Posterior vena cava (tissue), 2 donors: ENCODE measurements at regions not wholly inside any gene's neighbourhood (a gene's known extent, or its start where the extent isn't known, plus 50 kb on each side); places are given as distances from the start of the nearest gene placed in this dataset.

Source experiments
- DNase-seq: peaks from one replicate; pipeline ENCODE4 v3.0.0-alpha.2; 2020; ENCODE audit warnings: low spot score
- intact Hi-C, 2 donors: fragments of 100-400 bp; cut with DNase I; formaldehyde crosslinking; loops; one replicate each; pipeline versions ENCODE4 v1.14.1 to v1.14.2; 2022 to 2023
- donor health status: DM: yes; HTN: yes; CAD: no.
- donor health status: DM: yes; HTN: yes; CAD: no.

DNA sequence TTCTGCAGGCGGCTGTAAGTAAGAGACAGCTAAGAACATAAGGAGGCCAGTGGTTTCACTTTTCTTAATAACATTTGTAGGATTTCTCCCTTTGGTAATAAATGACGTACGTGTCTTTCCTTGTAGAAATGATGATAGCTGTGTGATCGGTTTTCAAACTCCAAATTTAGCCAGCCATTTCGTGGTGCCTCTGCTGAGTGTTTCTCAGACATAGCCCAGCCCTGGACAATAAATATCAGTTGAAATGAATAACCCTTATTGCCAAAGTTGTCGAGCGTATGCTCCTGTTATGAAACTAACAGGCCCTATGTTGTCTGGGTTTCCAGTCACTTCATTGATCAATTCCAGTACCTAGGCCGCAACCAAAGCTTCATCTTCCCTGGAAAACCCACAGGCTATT, 75.0 kb upstream of the MSX2 start:
- DNase-seq = no peak
- intact Hi-C loops = no loop called here

DNA sequence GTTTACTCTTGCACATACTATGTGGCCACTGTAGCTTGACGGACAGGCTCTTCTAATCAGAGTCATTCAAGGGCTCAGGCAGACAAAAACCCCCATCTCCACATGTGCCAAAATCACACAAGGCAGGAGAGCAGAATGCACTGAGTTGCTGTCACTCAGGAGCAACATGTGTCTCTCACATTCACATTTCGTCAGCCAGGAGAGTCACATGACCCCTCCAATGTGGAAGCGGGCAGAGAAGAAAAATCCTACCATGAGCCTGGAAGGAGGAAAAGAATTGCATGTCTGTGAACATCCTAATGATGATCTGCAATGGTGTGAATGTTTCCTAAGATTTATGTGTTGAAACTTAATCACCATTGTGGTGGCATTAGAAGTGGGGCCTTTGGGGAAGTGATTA, 69.9 kb upstream of the MSX2 start:
- intact Hi-C loops = no loop called here
- no peak for DNase-seq

GRCh38 chr5:174655351-174655750, 69.0 kb upstream of the MSX2 start:
- intact Hi-C loops = no loop called here
- DNase-seq = no peak

- DNase-seq = no peak
- intact Hi-C loops = no loop called here
Observed at GRCh38 chr5:174664180-174664850, 60.1 kb upstream of the MSX2 start.

DNA sequence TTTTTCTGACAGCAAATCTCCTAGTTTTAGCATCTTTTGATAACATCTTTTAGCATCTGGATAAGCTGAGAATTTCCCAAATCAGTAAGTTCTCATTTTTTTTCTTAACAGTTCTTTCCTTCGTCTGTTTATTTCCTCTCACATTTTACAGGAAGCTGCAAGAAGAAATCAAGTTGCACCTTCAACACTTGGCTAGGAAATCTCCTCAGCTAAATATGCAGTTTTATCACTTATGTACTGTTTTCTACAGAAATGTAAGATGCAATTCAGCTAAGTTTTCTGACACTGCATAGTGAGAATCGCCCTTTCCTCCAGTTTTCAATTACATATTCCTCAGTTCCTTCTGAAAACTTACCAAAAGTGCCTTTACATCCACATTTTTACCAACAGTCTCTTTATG, 59.0 kb upstream of the MSX2 start:
- intact Hi-C loops = no loop called here
- no peak for DNase-seq

- DNase-seq = no peak
- intact Hi-C loops = no loop called here
Observed at GRCh38 chr5:174667526-174667925, 56.9 kb upstream of the MSX2 start.

GRCh38 chr5:174668349-174668748, 56.0 kb upstream of the MSX2 start:
- intact Hi-C loops = no loop called here
- no peak for DNase-seq
